ENCODE measurements at regions not wholly inside any gene's neighbourhood (a gene's known extent, or its start where the extent isn't known, plus 50 kb on each side); places are given as distances from the start of the nearest gene placed in this dataset.
"Not testable (repeated sequence)": the region's sequence is repeated elsewhere in the genome, so short reads cannot be mapped to it uniquely, and the experiment has no call there.

GRCh38 chr12:31828071-31828470 lies 99.2 kb upstream of the AMN1 start:
- peaks cover 26 to 40% of the 10 kb centered on the region in 2 donors for H3K4me1 Mint-ChIP-seq (ENCODE audit: low read depth in 2 of 2)

GRCh38 chr12:31822761-31823160 lies 93.9 kb upstream of the AMN1 start:
- Mint-ChIP-seq H3K9me3 (peaks cover 0 to 3% of the 10 kb centered on the region in 2 donors), H3K36me3 (ENCODE audit: insufficient read depth) (no peaks in the 10 kb centered on the region), H3K4me1 (ENCODE audit: low read depth in 2 of 2) (peaks cover under 1 to 3% of the 10 kb centered on the region in 2 donors), H3K27ac (no peak overlapping the region), H3K4me3 (no peak overlapping the region), H3K27me3 (no peaks in the 10 kb centered on the region)
- DNase-seq (no peak), ATAC-seq (replicated peaks) (no peak)

More at GRCh38 chr12:31828071-31828470, 99.2 kb upstream of the AMN1 start:
- Mint-ChIP-seq H3K4me3 (no peak overlapping the region), H3K9me3 (peaks cover 0 to 9% of the 10 kb centered on the region in 2 donors), H3K27ac (peak overlapping the region in 1 of 2 donors; percentile 86), H3K27me3 (no peaks in the 10 kb centered on the region), H3K36me3 (ENCODE audit: insufficient read depth) (peaks cover 4% of the 10 kb centered on the region)
- DNase-seq: no peak
- ATAC-seq (replicated peaks): peak; percentile 26

- Mint-ChIP-seq H3K36me3 (ENCODE audit: insufficient read depth) (no peaks in the 10 kb centered on the region), H3K27me3 (no peaks in the 10 kb centered on the region), H3K4me3 (no peak overlapping the region), H3K4me1 (ENCODE audit: low read depth in 2 of 2) (no peaks in the 10 kb centered on the region), H3K9me3 (peaks cover 0 to 3% of the 10 kb centered on the region in 2 donors), H3K27ac (no peak overlapping the region)
- ATAC-seq (replicated peaks) (no peak), DNase-seq (no peak)
Measured at GRCh38 chr12:31821484-31821883, 92.7 kb upstream of the AMN1 start.

- ATAC-seq (replicated peaks) (no peak), DNase-seq (no peak)
- H3K27me3 Mint-ChIP-seq: no peaks in the 10 kb centered on the region
- no peaks in the 10 kb centered on the region for H3K36me3 Mint-ChIP-seq (ENCODE audit: insufficient read depth)
- H3K4me1 Mint-ChIP-seq (ENCODE audit: low read depth in 2 of 2): no peaks in the 10 kb centered on the region
- H3K9me3 Mint-ChIP-seq: peaks cover 0 to under 1% of the 10 kb centered on the region in 2 donors
- no peak overlapping the region for H3K27ac Mint-ChIP-seq
- no peak overlapping the region for H3K4me3 Mint-ChIP-seq
Measured at GRCh38 chr12:31820832-31821231, 92.0 kb upstream of the AMN1 start.

- ATAC-seq (replicated peaks) (no peak), DNase-seq (no peak)
- Mint-ChIP-seq H3K36me3 (ENCODE audit: insufficient read depth) (no peaks in the 10 kb centered on the region), H3K4me3 (no peak overlapping the region), H3K4me1 (ENCODE audit: low read depth in 2 of 2) (no peaks in the 10 kb centered on the region), H3K9me3 (no peaks in the 10 kb centered on the region), H3K27ac (peak overlapping the region in 1 of 2 donors; percentile 71), H3K27me3 (no peaks in the 10 kb centered on the region)
Measured at GRCh38 chr12:31819427-31819826, 90.6 kb upstream of the AMN1 start.

- DNase-seq: no peak
- ATAC-seq (replicated peaks): no peak
- no peaks in the 10 kb centered on the region for H3K9me3 Mint-ChIP-seq
- H3K4me1 Mint-ChIP-seq (ENCODE audit: low read depth in 2 of 2): no peaks in the 10 kb centered on the region
- no peaks in the 10 kb centered on the region for H3K36me3 Mint-ChIP-seq (ENCODE audit: insufficient read depth)
- peak overlapping the region in 1 of 2 donors; percentile 71 for H3K27ac Mint-ChIP-seq
- H3K27me3 Mint-ChIP-seq: no peaks in the 10 kb centered on the region
- H3K4me3 Mint-ChIP-seq: no peak overlapping the region
Measured at GRCh38 chr12:31818623-31819268, 89.9 kb upstream of the AMN1 start.

- Mint-ChIP-seq H3K4me1 (ENCODE audit: low read depth in 2 of 2) (peaks cover 6 to 8% of the 10 kb centered on the region in 2 donors), H3K9me3 (no peaks in the 10 kb centered on the region), H3K27ac (peak overlapping the region in 1 of 2 donors; percentile 41), H3K27me3 (no peaks in the 10 kb centered on the region), H3K36me3 (ENCODE audit: insufficient read depth) (no peaks in the 10 kb centered on the region), H3K4me3 (no peak overlapping the region)
- no peak for DNase-seq
- no peak for ATAC-seq (replicated peaks)
Measured at GRCh38 chr12:31817120-31817519, 88.3 kb upstream of the AMN1 start.

- DNase-seq: no peak
- ATAC-seq (replicated peaks): no peak
- H3K9me3 Mint-ChIP-seq: no peaks in the 10 kb centered on the region
- H3K36me3 Mint-ChIP-seq (ENCODE audit: insufficient read depth): no peaks in the 10 kb centered on the region
- H3K27ac Mint-ChIP-seq: peak overlapping the region in 1 of 2 donors; percentile 49
- H3K27me3 Mint-ChIP-seq: no peaks in the 10 kb centered on the region
- peaks cover 9 to 13% of the 10 kb centered on the region in 2 donors for H3K4me1 Mint-ChIP-seq (ENCODE audit: low read depth in 2 of 2)
- no peak overlapping the region for H3K4me3 Mint-ChIP-seq
Measured at GRCh38 chr12:31815096-31815495, 86.3 kb upstream of the AMN1 start.

- no peak for DNase-seq
- no peak for ATAC-seq (replicated peaks)
- Mint-ChIP-seq H3K27ac (peak overlapping the region in 1 of 2 donors; percentile 61), H3K4me1 (ENCODE audit: low read depth in 2 of 2) (peaks cover 9 to 16% of the 10 kb centered on the region in 2 donors), H3K9me3 (no peaks in the 10 kb centered on the region), H3K4me3 (peak overlapping the region in 1 of 2 donors; percentile 13), H3K36me3 (ENCODE audit: insufficient read depth) (no peaks in the 10 kb centered on the region), H3K27me3 (no peaks in the 10 kb centered on the region)
Measured at GRCh38 chr12:31813305-31813704, 84.5 kb upstream of the AMN1 start.

- DNase-seq: no peak
- Mint-ChIP-seq H3K4me1 (ENCODE audit: low read depth in 2 of 2) (peaks cover 26 to 42% of the 10 kb centered on the region in 2 donors), H3K36me3 (ENCODE audit: insufficient read depth) (no peaks in the 10 kb centered on the region), H3K4me3 (peak overlapping the region in 1 of 2 donors; percentile 47), H3K27me3 (no peaks in the 10 kb centered on the region), H3K27ac (peak overlapping the region; percentile 79 to 89), H3K9me3 (no peaks in the 10 kb centered on the region)
- ATAC-seq (replicated peaks): no peak
Measured at GRCh38 chr12:31807773-31808097, 78.9 kb upstream of the AMN1 start.

- H3K27me3 Mint-ChIP-seq; H3K9me3 Mint-ChIP-seq; DNase-seq; ATAC-seq (replicated peaks); H3K36me3 Mint-ChIP-seq (ENCODE audit: insufficient read depth): not testable (repeated sequence)
- Mint-ChIP-seq H3K27ac (peak overlapping the region; percentile 79 to 89), H3K4me3 (peak overlapping the region; percentile 30 to 55), H3K4me1 (ENCODE audit: low read depth in 2 of 2) (peaks cover 26 to 42% of the 10 kb centered on the region in 2 donors)
Measured at GRCh38 chr12:31807081-31807772, 78.4 kb upstream of the AMN1 start.

- H3K4me1 Mint-ChIP-seq (ENCODE audit: low read depth in 2 of 2): peaks cover 23 to 41% of the 10 kb centered on the region in 2 donors
- ATAC-seq (replicated peaks); H3K9me3 Mint-ChIP-seq; DNase-seq; H3K4me3 Mint-ChIP-seq; H3K27me3 Mint-ChIP-seq; H3K36me3 Mint-ChIP-seq (ENCODE audit: insufficient read depth); H3K27ac Mint-ChIP-seq: not testable (repeated sequence)
Measured at GRCh38 chr12:31805681-31806080, 76.9 kb upstream of the AMN1 start.

GRCh38 chr12:31804707-31805106 lies 75.9 kb upstream of the AMN1 start:
- H3K4me1 Mint-ChIP-seq (ENCODE audit: low read depth in 2 of 2): peaks cover 23 to 41% of the 10 kb centered on the region in 2 donors
- not testable (repeated sequence) for DNase-seq; H3K9me3 Mint-ChIP-seq; ATAC-seq (replicated peaks); H3K27me3 Mint-ChIP-seq; H3K36me3 Mint-ChIP-seq (ENCODE audit: insufficient read depth)
- H3K27ac Mint-ChIP-seq: peak overlapping the region; percentile 91 to 95
- H3K4me3 Mint-ChIP-seq: peak overlapping the region; percentile 80 to 88

- Mint-ChIP-seq H3K4me1 (ENCODE audit: low read depth in 2 of 2) (peaks cover 23 to 41% of the 10 kb centered on the region in 2 donors), H3K27me3 (no peaks in the 10 kb centered on the region), H3K27ac (peak overlapping the region; percentile 91 to 95), H3K9me3 (no peaks in the 10 kb centered on the region), H3K4me3 (peak overlapping the region; percentile 80 to 88), H3K36me3 (ENCODE audit: insufficient read depth) (no peaks in the 10 kb centered on the region)
- DNase-seq (no peak), ATAC-seq (replicated peaks) (peak; percentile 48)
Measured at GRCh38 chr12:31804185-31804504, 75.3 kb upstream of the AMN1 start.

All from effector memory CD8-positive, alpha-beta T cell (primary cell).